H1 (cell line): ENCODE measurements at regions not wholly inside any gene's neighbourhood (a gene's known extent, or its start where the extent isn't known, plus 50 kb on each side); places are given as distances from the start of the nearest gene placed in this dataset.

ENCODE experiments used
- CTCF ChIA-PET: fragments of 300-600 bp; sonication (Branson Sonifier 250); formaldehyde crosslinking; loops from one replicate; lab custom pipeline; 2021; ENCODE audit not compliant: partially characterized antibody; lab: Charles Lee
- POLR2A ChIA-PET: fragments of 300-600 bp; sonication (Branson Sonifier 250); formaldehyde crosslinking; loops from one replicate; lab custom pipeline; 2021; ENCODE audit warnings: inconsistent platforms; ENCODE audit not compliant: partially characterized antibody; lab: Charles Lee
- DNase-seq, 2 experiments: peaks; one replicate each; pipeline versions ENCODE4 v3.0.0 to v3.0.0-alpha.2; 2010 to 2022; ENCODE audit warnings: low spot score in 2 of 2, low read depth in 1 of 2, mixed read lengths in 1 of 2
- FAIRE-seq: peaks from 2 replicates; lab custom pipeline; 2011; peaks lifted over from hg19 to GRCh38; lab: Jason Lieb, UNC
- H2AFZ ChIP-seq: 2 replicates; pipeline ENCODE4 v1.8.1; 2012; ENCODE audit warnings: low read length, inconsistent platforms
- H2AK5ac ChIP-seq: 2 replicates; pipeline ENCODE4 v1.6.1; 2013; ENCODE audit warnings: low read depth, low read length
- H2BK120ac ChIP-seq: replicated peaks from 2 replicates; pipeline ENCODE3; 2013; ENCODE audit warnings: low read depth, low read length, inconsistent platforms
- H2BK12ac ChIP-seq: 2 replicates; pipeline ENCODE4 v1.6.1; 2013; ENCODE audit warnings: low read depth, low read length
- H2BK15ac ChIP-seq: 2 replicates; pipeline ENCODE4 v1.6.1; 2013; ENCODE audit warnings: low read length
- H2BK20ac ChIP-seq: 2 replicates; pipeline ENCODE4 v1.6.1; 2013; ENCODE audit warnings: low read length
- H2BK5ac ChIP-seq: 2 replicates; pipeline ENCODE4 v1.6.1; 2013; ENCODE audit warnings: low read depth, low read length
- H3K14ac ChIP-seq: 2 replicates; pipeline ENCODE4 v1.6.1; 2013; ENCODE audit warnings: inconsistent platforms; ENCODE audit not compliant: insufficient read length
- H3K18ac ChIP-seq: 2 replicates; pipeline ENCODE4 v1.6.1; 2013; ENCODE audit warnings: low read length; ENCODE audit errors: extremely low read depth
- H3K23ac ChIP-seq: 2 replicates; pipeline ENCODE4 v1.6.1; 2013; ENCODE audit warnings: inconsistent platforms; ENCODE audit not compliant: insufficient read length
- H3K23me2 ChIP-seq: 2 replicates; pipeline ENCODE4 v1.6.1; 2013; ENCODE audit warnings: low read depth, low read length
- H3K27ac ChIP-seq: 2 replicates; pipeline ENCODE4 v1.6.1; 2011; ENCODE audit warnings: low read depth, low read length, inconsistent platforms
- H3K27me3 ChIP-seq, 4 experiments: replicated peaks in 1 of 4; 1 replicate in 1 of 4; 2 replicates in 3 of 4; pipeline versions ENCODE4 v1.6.1 to v1.8.1; 2011 to 2013; ENCODE audit warnings: low read length in 3 of 4, mild to moderate bottlenecking in 3 of 4, inconsistent platforms in 2 of 4, mixed read lengths in 2 of 4, moderate library complexity in 1 of 4; ENCODE audit not compliant: control insufficient read depth in 3 of 4, insufficient read depth in 3 of 4; ENCODE audit errors: extremely low read depth in 1 of 4
- H3K36me3 ChIP-seq, 4 experiments: 2 replicates each; pipeline versions ENCODE4 v1.6.1 to v1.8.1; 2011 to 2013; ENCODE audit warnings: mild to moderate bottlenecking in 4 of 4, low read length in 3 of 4, moderate library complexity in 2 of 4, control low read depth in 1 of 4, inconsistent platforms in 1 of 4; ENCODE audit not compliant: insufficient read depth in 4 of 4, control insufficient read depth in 2 of 4
- H3K4ac ChIP-seq: replicated peaks from 2 replicates; pipeline ENCODE3; 2013; ENCODE audit warnings: low read length, low read depth, mixed read lengths, inconsistent platforms; ENCODE audit not compliant: insufficient read length
- H3K4me1 ChIP-seq, 4 experiments: replicated peaks in 1 of 4; 1 replicate in 1 of 4; 2 replicates in 3 of 4; pipeline versions ENCODE4 v1.6.1 to v1.8.1; 2011 to 2013; ENCODE audit warnings: low read length in 3 of 4, inconsistent platforms in 2 of 4, mixed read lengths in 1 of 4; ENCODE audit not compliant: insufficient read depth in 4 of 4, control insufficient read depth in 3 of 4
- H3K4me2 ChIP-seq, 2 experiments: 2 replicates each; pipeline versions ENCODE4 v1.6.1 to v1.8.1; 2011 to 2013; ENCODE audit warnings: low read depth in 2 of 2, low read length in 2 of 2, control low read depth in 1 of 2, inconsistent platforms in 1 of 2, mild to moderate bottlenecking in 1 of 2; ENCODE audit not compliant: insufficient read depth in 1 of 2
- H3K4me3 ChIP-seq, 4 experiments: fragments of 200-600, 300-600 bp in 1 of 4; sonication (generic), shearing (Covaris generic), sonication (Bioruptor Twin) in 1 of 4; 2 replicates each; pipeline versions ENCODE4 v1.5.1 to v1.8.1; 2011 to 2016; ENCODE audit warnings: low read length in 4 of 4, low read depth in 3 of 4, control low read depth in 2 of 4, inconsistent platforms in 2 of 4, mild to moderate bottlenecking in 2 of 4, mixed read lengths in 1 of 4, moderate library complexity in 1 of 4; ENCODE audit not compliant: insufficient read depth in 2 of 4; ENCODE audit errors: extremely low read depth in 1 of 4
- H3K56ac ChIP-seq: replicated peaks from 2 replicates; pipeline ENCODE3; 2013; ENCODE audit warnings: low read depth, mild to moderate bottlenecking, mixed read lengths, low read length, inconsistent platforms; ENCODE audit not compliant: insufficient read length
- H3K79me1 ChIP-seq: 2 replicates; pipeline ENCODE4 v1.6.1; 2013; ENCODE audit warnings: low read depth, low read length, control low read depth
- H3K79me2 ChIP-seq, 2 experiments: 2 replicates each; pipeline versions ENCODE4 v1.6.1 to v1.8.1; 2012 to 2013; ENCODE audit warnings: low read length in 2 of 2, mild to moderate bottlenecking in 2 of 2, inconsistent platforms in 1 of 2; ENCODE audit not compliant: insufficient read depth in 2 of 2, control insufficient read depth in 1 of 2
- H3K9ac ChIP-seq, 4 experiments: replicated peaks in 1 of 4; 1 replicate in 1 of 4; 2 replicates in 3 of 4; pipeline versions ENCODE4 v1.6.1 to v1.8.1; 2011 to 2013; ENCODE audit warnings: low read depth in 3 of 4, low read length in 3 of 4, control low read depth in 2 of 4, mild to moderate bottlenecking in 2 of 4, moderate library complexity in 2 of 4, inconsistent platforms in 1 of 4; ENCODE audit errors: extremely low read depth in 1 of 4
- H3K9me3 ChIP-seq, 2 experiments: 2 replicates each; pipeline versions ENCODE4 v1.6.1 to v1.8.1; 2012 to 2013; ENCODE audit warnings: mild to moderate bottlenecking in 2 of 2, moderate library complexity in 2 of 2, control low read depth in 1 of 2, inconsistent platforms in 1 of 2, low read depth in 1 of 2, low read length in 1 of 2, mixed read lengths in 1 of 2; ENCODE audit not compliant: insufficient read depth in 2 of 2
- H4K20me1 ChIP-seq, 2 experiments: replicated peaks in 1 of 2; 2 replicates each; pipeline versions ENCODE3 to v1.8.1; 2011 to 2013; ENCODE audit warnings: inconsistent platforms in 2 of 2, low read length in 2 of 2, mild to moderate bottlenecking in 1 of 2; ENCODE audit not compliant: insufficient read depth in 2 of 2, control insufficient read depth in 1 of 2
- H4K5ac ChIP-seq: 2 replicates; pipeline ENCODE4 v1.6.1; 2013; ENCODE audit warnings: low read length, low read depth, mixed read lengths, inconsistent platforms; ENCODE audit not compliant: insufficient read length
- H4K8ac ChIP-seq: 2 replicates; pipeline ENCODE4 v1.8.0; 2013; ENCODE audit warnings: mild to moderate bottlenecking, moderate library complexity, low read length, inconsistent platforms; ENCODE audit not compliant: insufficient read depth; ENCODE audit errors: extremely low read depth
- H4K91ac ChIP-seq: replicated peaks from 2 replicates; pipeline ENCODE3; 2013; ENCODE audit warnings: low read length, mixed read lengths, inconsistent platforms; ENCODE audit not compliant: insufficient read length
- NRF1 ChIP-seq: IDR thresholded peaks from 2 replicates; pipeline ENCODE4 v1.6.1; 2011; ENCODE audit warnings: mild to moderate bottlenecking, low read depth, low read length, improper control_type of control experiment
- RFX5 ChIP-seq: IDR thresholded peaks from 2 replicates; pipeline ENCODE4 v1.6.1; 2011; ENCODE audit warnings: low read depth, low read length, improper control_type of control experiment, borderline replicate concordance
- RXRA ChIP-seq: IDR thresholded peaks from 2 replicates; pipeline ENCODE4 v1.6.1; 2011; ENCODE audit warnings: low read depth, mild to moderate bottlenecking, low read length, moderate library complexity; ENCODE audit not compliant: insufficient read depth
- WGBS, 2 experiments: shearing (Covaris generic) in 1 of 2; methylation state at CpG; one replicate each; pipeline versions ENCODE4 v1.1.6 to v1.1.7; 2013 to 2015; ENCODE audit warnings: low lambda C conversion rate in 2 of 2, mixed read lengths in 2 of 2, inconsistent platforms in 1 of 2, low coverage in 1 of 2, missing lambda C conversion rate in 1 of 2; ENCODE audit not compliant: insufficient replicate concordance in 2 of 2, insufficient coverage in 1 of 2, insufficient read length in 1 of 2; ENCODE audit errors: extremely low coverage in 1 of 2, missing lambda C conversion rate in 1 of 2; 5-methylcytosine and 5-hydroxymethylcytosine counted together

DNA sequence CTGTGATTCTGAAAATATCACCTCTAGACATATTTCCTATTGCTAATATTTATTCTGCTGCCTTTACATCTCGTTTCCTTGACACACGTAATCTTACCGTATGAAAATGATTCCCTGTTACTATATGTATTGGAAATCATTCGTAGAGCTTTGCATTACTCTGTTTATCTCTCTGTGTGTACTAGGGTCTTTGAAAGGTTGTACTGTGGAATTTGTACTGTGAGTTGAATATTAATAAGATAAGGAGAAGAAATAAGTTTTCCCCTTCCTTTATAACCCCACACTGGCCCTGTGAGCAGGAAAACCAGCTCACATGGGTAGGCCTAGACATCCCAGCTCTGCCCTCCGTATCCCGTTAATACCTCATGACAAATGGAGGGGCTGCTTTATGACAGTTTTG is 354.9 kb downstream of the KLF5 start:
- Histone ChIP-seq H3K36me3 (no peaks in the 10 kb centered on the region), H3K4me3 (no peak overlapping the region), H3K27ac (no peak overlapping the region), H3K27me3 (no peaks in the 10 kb centered on the region), H3K9me3 (no peaks in the 10 kb centered on the region), H3K56ac (no peak overlapping the region), H3K4me2 (no peak overlapping the region), H3K18ac (no peak overlapping the region), H2AK5ac (no peak overlapping the region), H4K20me1 (no peaks in the 10 kb centered on the region), H4K5ac (no peak overlapping the region), H3K23me2 (no peaks in the 10 kb centered on the region), H3K4ac (no peak overlapping the region), H2AFZ (no peak overlapping the region), H3K4me1 (no peaks in the 10 kb centered on the region), H3K23ac (no peak overlapping the region), H2BK15ac (no peak overlapping the region), H3K79me1 (no peaks in the 10 kb centered on the region), H4K8ac (no peak overlapping the region), H3K79me2 (no peaks in the 10 kb centered on the region), H2BK12ac (no peak overlapping the region), H4K91ac (no peak overlapping the region), H3K14ac (no peak overlapping the region), H3K9ac (no peak overlapping the region), H2BK20ac (no peak overlapping the region), H2BK5ac (no peak overlapping the region), H2BK120ac (no peak overlapping the region)
- WGBS, 2 experiments: 91% methylated on average over 6 of the region's 6 CpGs; no CpG with 5 or more reads in 1 of the 2 experiments
- no peak for DNase-seq
- no peak for FAIRE-seq
- TF ChIP-seq NRF1 (no peak), RXRA (no peak), RFX5 (no peak)
- POLR2A ChIA-PET: no interaction called here
- CTCF ChIA-PET: interaction anchor here (0.6 kb wide), 1 partner anchor 419 kb away, joined by 3 read pairs; no protein-coding TSS in a partner anchor
